Mucosa of descending colon (tissue), 3 donors: ENCODE measurements at regions not wholly inside any gene's neighbourhood (a gene's known extent, or its start where the extent isn't known, plus 50 kb on each side); places are given as distances from the start of the nearest gene placed in this dataset.

ENCODE experiments used
- ATAC-seq: fragments of 200-7000 bp; cut with Tn5 transposase; one replicate; pipeline ENCODE4 v1.9.1; 2020; ENCODE audit warnings: mild to moderate bottlenecking, moderate library complexity
- DNase-seq, 3 donors: peaks; one replicate each; pipeline ENCODE4 v3.0.0-alpha.2; 2020
- H3K36me3 ChIP-seq: fragments of 200-600 bp; one replicate; pipeline ENCODE4 v1.8.0; 2021; ENCODE audit warnings: low read depth, mild to moderate bottlenecking
- H3K4me1 ChIP-seq: fragments of 200-600 bp; one replicate; pipeline ENCODE4 v1.8.0; 2021; ENCODE audit warnings: low read depth, mild to moderate bottlenecking
- H3K4me3 ChIP-seq: fragments of 200-600 bp; one replicate; pipeline ENCODE4 v1.8.0; 2021; ENCODE audit warnings: mild to moderate bottlenecking
- H3K9me3 ChIP-seq: fragments of 200-600 bp; one replicate; pipeline ENCODE4 v1.8.0; 2021; ENCODE audit warnings: mild to moderate bottlenecking
- CTCF ChIP-seq: fragments of 200-600 bp; IDR thresholded peaks from one replicate; pipeline ENCODE4 v1.8.0; 2022; ENCODE audit warnings: antibody characterized with exemption, mild to moderate bottlenecking
- intact Hi-C, 2 donors: fragments of 100-400 bp; cut with DNase I in 1 of 2; cut with micrococcal nuclease in 1 of 2; formaldehyde crosslinking; loops; one replicate each; pipeline versions ENCODE4 v1.11.0 to v1.11.1; 2022; cut with DNase I, micrococcal nuclease
- donor health status: DM: no; HTN: no; CAD: no; lungs with moderate emphysema.
- donor health status: DM: no; HTN: no; CAD: no.
- donor health status: DM: no; HTN: yes; CAD: no.

- Histone ChIP-seq H3K4me3 (no peak overlapping the region), H3K36me3 (no peaks in the 10 kb centered on the region), H3K9me3 (no peaks in the 10 kb centered on the region), H3K4me1 (no peaks in the 10 kb centered on the region)
- intact Hi-C loops: no loop called here
- DNase-seq (no peak), ATAC-seq (no peak)
- no peak for TF ChIP-seq CTCF
These were observed 346.6 kb downstream of the CBLN2 start for GRCh38 chr18:72197591-72197990.

GRCh38 chr18:72194072-72194471 lies 350.1 kb downstream of the CBLN2 start:
- Histone ChIP-seq H3K4me3 (no peak overlapping the region), H3K36me3 (no peaks in the 10 kb centered on the region), H3K4me1 (no peaks in the 10 kb centered on the region), H3K9me3 (no peaks in the 10 kb centered on the region)
- TF ChIP-seq CTCF: no peak
- DNase-seq (no peak), ATAC-seq (no peak)
- intact Hi-C loops: no loop called here

DNA sequence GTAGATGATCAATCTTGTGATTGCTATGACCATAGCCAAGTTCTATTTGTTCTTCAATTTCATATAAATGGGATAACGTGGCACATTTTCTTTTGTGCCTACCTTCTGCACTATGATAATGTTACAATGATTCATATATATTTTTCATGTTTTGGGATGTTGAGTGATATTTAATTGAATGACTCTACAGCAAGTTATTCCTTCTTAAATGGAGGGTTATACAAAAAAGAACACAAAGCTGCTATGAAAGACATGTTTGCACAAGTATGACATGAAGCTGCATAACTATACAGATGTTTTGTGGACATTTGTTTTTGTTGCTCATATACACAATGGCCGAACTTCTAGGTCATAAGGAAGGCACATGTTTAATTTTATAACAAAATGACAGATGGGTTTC lies 356.2 kb downstream of the CBLN2 start:
- Histone ChIP-seq H3K36me3 (no peaks in the 10 kb centered on the region), H3K4me3 (no peak overlapping the region), H3K9me3 (no peaks in the 10 kb centered on the region), H3K4me1 (no peaks in the 10 kb centered on the region)
- DNase-seq (no peak), ATAC-seq (no peak)
- no peak for TF ChIP-seq CTCF
- intact Hi-C loops: no loop called here

- no peak overlapping the region for H3K4me3 ChIP-seq
- H3K4me1 ChIP-seq: no peaks in the 10 kb centered on the region
- intact Hi-C loops: no loop called here
- DNase-seq (no peak), ATAC-seq (peak; percentile 10)
- no peaks in the 10 kb centered on the region for H3K36me3 ChIP-seq
- no peak for TF ChIP-seq CTCF
- H3K9me3 ChIP-seq: peaks cover 8% of the 10 kb centered on the region
These were observed 362.8 kb downstream of the CBLN2 start for GRCh38 chr18:72181241-72181764.

DNA sequence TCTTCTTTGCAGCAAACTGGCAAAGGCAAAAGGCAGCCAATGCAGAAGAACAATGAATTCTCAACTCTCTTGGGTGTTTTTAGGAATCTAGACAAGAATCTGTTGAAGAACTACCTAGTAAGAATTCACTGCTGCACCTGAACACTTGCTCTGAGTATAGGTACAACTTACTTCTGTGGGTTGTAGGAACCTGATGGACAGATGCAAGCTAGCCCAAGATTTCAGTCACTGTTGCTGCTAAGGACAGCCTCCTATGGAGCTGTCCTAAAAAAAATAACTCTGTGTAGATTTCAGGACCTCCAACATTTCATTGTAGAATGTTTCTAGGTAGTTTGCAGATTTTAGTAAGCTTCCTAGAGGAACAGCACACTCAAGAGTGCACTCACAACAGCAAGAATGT lies 363.5 kb downstream of the CBLN2 start:
- Histone ChIP-seq H3K9me3 (peaks cover 8% of the 10 kb centered on the region), H3K36me3 (no peaks in the 10 kb centered on the region), H3K4me1 (no peaks in the 10 kb centered on the region), H3K4me3 (no peak overlapping the region)
- TF ChIP-seq CTCF: no peak
- intact Hi-C loops: no loop called here
- ATAC-seq: no peak
- DNase-seq: no peak

DNA sequence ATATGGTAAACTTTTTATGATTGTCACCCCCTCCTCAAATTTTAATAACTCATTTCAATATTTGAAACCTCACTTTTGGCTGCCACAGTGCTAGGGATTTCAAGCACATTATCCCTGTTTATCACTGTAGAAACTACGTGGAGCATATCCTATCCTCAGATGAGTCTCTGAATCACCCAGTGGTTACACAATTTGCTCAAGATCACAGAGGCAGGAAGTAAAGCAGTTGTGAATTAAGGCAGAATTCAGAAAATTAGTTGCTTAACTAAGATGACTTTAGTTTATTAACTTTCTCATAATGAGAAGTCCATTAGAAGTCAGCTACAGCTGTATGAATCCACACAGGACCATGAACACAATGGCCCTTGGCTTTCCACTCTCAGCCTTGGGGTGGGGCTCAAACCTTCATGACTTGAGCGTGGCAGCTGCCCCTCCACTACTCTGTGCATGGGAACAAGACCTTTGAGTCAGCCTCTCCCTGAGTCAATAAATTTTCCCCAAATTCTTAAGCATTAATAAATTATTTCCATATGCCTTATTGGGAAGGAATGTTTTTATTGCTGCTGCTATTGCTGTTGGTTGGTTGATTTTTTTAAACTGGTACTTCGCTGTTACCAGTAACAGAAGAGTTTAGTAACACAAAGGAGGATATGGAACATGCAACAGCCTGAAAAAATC lies 369.0 kb downstream of the CBLN2 start:
- ATAC-seq: no peak

More for the DNA sequence above, 369.0 kb downstream of the CBLN2 start:
- no peaks in the 10 kb centered on the region for H3K36me3 ChIP-seq
- no peak for TF ChIP-seq CTCF
- intact Hi-C loops: no loop called here
- H3K4me3 ChIP-seq: no peak overlapping the region
- no peaks in the 10 kb centered on the region for H3K4me1 ChIP-seq
- H3K9me3 ChIP-seq: no peaks in the 10 kb centered on the region
- DNase-seq: no peak
